ENCODE measurements at regions not wholly inside any gene's neighbourhood (a gene's known extent, or its start where the extent isn't known, plus 50 kb on each side); places are given as distances from the start of the nearest gene placed in this dataset.

- TF ChIP-seq ZBTB10 (CRISPR knock-in tag; IDR thresholded peaks at IDR 0.05; ENCODE audit: borderline replicate concordance) (no peak), ZSCAN9 (CRISPR knock-in tag; IDR thresholded peaks at IDR 0.05; ENCODE audit: borderline replicate concordance) (no peak), ARHGAP35 (CRISPR knock-in tag; IDR thresholded peaks at IDR 0.05; ENCODE audit: borderline replicate concordance) (no peak), SP140L (CRISPR knock-in tag; IDR thresholded peaks at IDR 0.05; ENCODE audit: borderline replicate concordance) (no peak)
Measured at GRCh38 chr15:29874977-29875376, 52.7 kb upstream of the TJP1 start (continued).

GRCh38 chr15:29873947-29874411 lies 51.7 kb upstream of the TJP1 start:
- Histone ChIP-seq H3K4me1 (ENCODE audit: insufficient read depth, low read length) (no peaks in the 10 kb centered on the region), H3K9ac (ENCODE audit: insufficient read depth, low read depth, low read length) (no peak overlapping the region), H3K27me3 (ENCODE audit: control insufficient read depth in 1 of 2, insufficient read depth in 2 of 2, low read length in 2 of 2) (peaks cover 1 to 19% of the 10 kb centered on the region in 2 experiments; a peak in 4 of 5 replicates), H3K4me3 (replicated peaks in 1 of 3; ENCODE audit: insufficient read depth in 1 of 3, low read depth in 2 of 3, low read length in 3 of 3) (no peak overlapping the region), H4K20me1 (ENCODE audit: insufficient read depth, low read length) (no peaks in the 10 kb centered on the region; the same call in 1 of the 2 replicates), H3K79me2 (ENCODE audit: insufficient read depth, low read length) (no peaks in the 10 kb centered on the region), H3K27ac (ENCODE audit: extremely low read length, insufficient read depth, low read length) (no peak overlapping the region), H2AFZ (ENCODE audit: low read length) (no peak overlapping the region), H3K9me3 (ENCODE audit: low read length) (no peaks in the 10 kb centered on the region), H3K36me3 (replicated peaks in 1 of 2; ENCODE audit: control insufficient read depth in 1 of 2, insufficient read depth in 2 of 2, low read length in 2 of 2) (no peaks in the 10 kb centered on the region), H3K4me2 (ENCODE audit: low read depth, low read length) (no peak overlapping the region)
- WGBS (ENCODE audit: low lambda C conversion rate) = 35% methylated on average over 6 of the region's 9 CpGs
- TF ChIP-seq HNF1B (CRISPR knock-in tag; IDR thresholded peaks at IDR 0.05) (no peak), ZNF660 (CRISPR knock-in tag; IDR thresholded peaks at IDR 0.05; ENCODE audit: borderline replicate concordance, low read depth) (no peak), ZNF619 (CRISPR knock-in tag; IDR thresholded peaks at IDR 0.05) (no peak), PHF8 (CRISPR knock-in tag; IDR thresholded peaks at IDR 0.05) (no peak), GRHL1 (CRISPR knock-in tag; conservative IDR thresholded peaks at IDR 0.05) (no peak), ZBTB3 (CRISPR knock-in tag; IDR thresholded peaks at IDR 0.05; ENCODE audit: borderline replicate concordance, low read depth) (no peak), ZNF841 (CRISPR knock-in tag; IDR thresholded peaks at IDR 0.05; ENCODE audit: borderline replicate concordance) (no peak), ZNF354B (CRISPR knock-in tag; IDR thresholded peaks at IDR 0.05) (no peak), PRPF4 (IDR thresholded peaks at IDR 0.05; ENCODE audit: low read depth, low read length, poor library complexity, severe bottlenecking) (no peak), ZMYM4 (CRISPR knock-in tag; IDR thresholded peaks at IDR 0.05) (no peak)
- intact Hi-C loops (cut with micrococcal nuclease; ENCODE audit: unreplicated experiment) (no loop called here), in situ Hi-C loops (cut with HindIII; ENCODE audit: extremely low pct_ligation_motif_present, low pct_unique_long_range_greater_than_20kb) (no loop called here)
- BruUV-seq (replicated peaks) = no TSS peak
- ChIA-PET POLR2A (no interaction called here), CTCF (ENCODE audit: low intra/inter-chr PET ratio, low total read pairs) (no interaction called here)
- ATAC-seq (no peak), DNase-seq (ENCODE audit: low spot score) (no peak), FAIRE-seq (no peak)
